Mucosa of descending colon (tissue), 3 donors: ENCODE measurements at regions not wholly inside any gene's neighbourhood (a gene's known extent, or its start where the extent isn't known, plus 50 kb on each side); places are given as distances from the start of the nearest gene placed in this dataset.

Experiments
- ATAC-seq: fragments of 200-7000 bp; cut with Tn5 transposase; one replicate; pipeline ENCODE4 v1.9.1; 2020; ENCODE audit warnings: mild to moderate bottlenecking, moderate library complexity
- DNase-seq, 3 donors: peaks; one replicate each; pipeline ENCODE4 v3.0.0-alpha.2; 2020
- H3K36me3 ChIP-seq: fragments of 200-600 bp; one replicate; pipeline ENCODE4 v1.8.0; 2021; ENCODE audit warnings: low read depth, mild to moderate bottlenecking
- H3K4me1 ChIP-seq: fragments of 200-600 bp; one replicate; pipeline ENCODE4 v1.8.0; 2021; ENCODE audit warnings: low read depth, mild to moderate bottlenecking
- H3K4me3 ChIP-seq: fragments of 200-600 bp; one replicate; pipeline ENCODE4 v1.8.0; 2021; ENCODE audit warnings: mild to moderate bottlenecking
- H3K9me3 ChIP-seq: fragments of 200-600 bp; one replicate; pipeline ENCODE4 v1.8.0; 2021; ENCODE audit warnings: mild to moderate bottlenecking
- CTCF ChIP-seq: fragments of 200-600 bp; IDR thresholded peaks from one replicate; pipeline ENCODE4 v1.8.0; 2022; ENCODE audit warnings: antibody characterized with exemption, mild to moderate bottlenecking
- intact Hi-C, 2 donors: fragments of 100-400 bp; cut with DNase I in 1 of 2; cut with micrococcal nuclease in 1 of 2; formaldehyde crosslinking; loops; one replicate each; pipeline versions ENCODE4 v1.11.0 to v1.11.1; 2022; cut with DNase I, micrococcal nuclease
- donor health status: DM: no; HTN: no; CAD: no; lungs with moderate emphysema.
- donor health status: DM: no; HTN: no; CAD: no.
- donor health status: DM: no; HTN: yes; CAD: no.

GRCh38 chr1:193706766-193707165 is 520.4 kb upstream of the B3GALT2 start:
- intact Hi-C loops = no loop called here
- no peak for TF ChIP-seq CTCF
- no peak overlapping the region for H3K4me3 ChIP-seq

GRCh38 chr1:193705554-193705981 is 519.2 kb upstream of the B3GALT2 start:
- TF ChIP-seq CTCF = no peak
- Histone ChIP-seq H3K4me3 (no peak overlapping the region), H3K4me1 (peaks cover 7% of the 10 kb centered on the region), H3K36me3 (no peaks in the 10 kb centered on the region), H3K9me3 (no peaks in the 10 kb centered on the region)
- DNase-seq = no peak
- ATAC-seq = no peak
- intact Hi-C loops = no loop called here

More at GRCh38 chr1:193706766-193707165, 520.4 kb upstream of the B3GALT2 start:
- DNase-seq = no peak
- peaks cover 7% of the 10 kb centered on the region for H3K4me1 ChIP-seq
- no peaks in the 10 kb centered on the region for H3K36me3 ChIP-seq
- no peak for ATAC-seq
- H3K9me3 ChIP-seq = no peaks in the 10 kb centered on the region

- Histone ChIP-seq H3K36me3 (no peaks in the 10 kb centered on the region), H3K4me3 (no peak overlapping the region), H3K9me3 (no peaks in the 10 kb centered on the region), H3K4me1 (peaks cover 7% of the 10 kb centered on the region)
- DNase-seq = no peak
- ATAC-seq = no peak
- intact Hi-C loops = no loop called here
- TF ChIP-seq CTCF = no peak
These were observed 517.2 kb upstream of the B3GALT2 start for GRCh38 chr1:193703655-193704054.

- intact Hi-C loops = no loop called here
- Histone ChIP-seq H3K9me3 (no peaks in the 10 kb centered on the region), H3K4me3 (no peak overlapping the region), H3K4me1 (peaks cover 7% of the 10 kb centered on the region), H3K36me3 (no peaks in the 10 kb centered on the region)
- ATAC-seq = no peak
- no peak for TF ChIP-seq CTCF
- DNase-seq = no peak
These were observed 516.7 kb upstream of the B3GALT2 start for GRCh38 chr1:193703121-193703520.

- Histone ChIP-seq H3K9me3 (no peaks in the 10 kb centered on the region), H3K36me3 (no peaks in the 10 kb centered on the region), H3K4me1 (no peaks in the 10 kb centered on the region), H3K4me3 (no peak overlapping the region)
- intact Hi-C loops = no loop called here
- no peak for TF ChIP-seq CTCF
- ATAC-seq (no peak), DNase-seq (no peak)
These were observed 515.3 kb upstream of the B3GALT2 start for GRCh38 chr1:193701759-193702158.

GRCh38 chr1:193700710-193701355 is 514.4 kb upstream of the B3GALT2 start:
- intact Hi-C loops = no loop called here

More at GRCh38 chr1:193700710-193701355, 514.4 kb upstream of the B3GALT2 start:
- Histone ChIP-seq H3K9me3 (no peaks in the 10 kb centered on the region), H3K4me1 (no peaks in the 10 kb centered on the region), H3K4me3 (no peak overlapping the region), H3K36me3 (no peaks in the 10 kb centered on the region)
- DNase-seq (no peak), ATAC-seq (no peak)
- TF ChIP-seq CTCF = no peak
